HG03097 (cell line): ENCODE measurements at regions not wholly inside any gene's neighbourhood (a gene's known extent, or its start where the extent isn't known, plus 50 kb on each side); places are given as distances from the start of the nearest gene placed in this dataset.
"Not testable (repeated sequence)": the region's sequence is repeated elsewhere in the genome, so short reads cannot be mapped to it uniquely, and the experiment has no call there.

Experiments
- ATAC-seq: cut with Tn5 transposase; IDR thresholded peaks from one replicate; pipeline ENCODE4 v1.9.1; 2021; ENCODE audit not compliant: unreplicated experiment, low FRiP score

DNA sequence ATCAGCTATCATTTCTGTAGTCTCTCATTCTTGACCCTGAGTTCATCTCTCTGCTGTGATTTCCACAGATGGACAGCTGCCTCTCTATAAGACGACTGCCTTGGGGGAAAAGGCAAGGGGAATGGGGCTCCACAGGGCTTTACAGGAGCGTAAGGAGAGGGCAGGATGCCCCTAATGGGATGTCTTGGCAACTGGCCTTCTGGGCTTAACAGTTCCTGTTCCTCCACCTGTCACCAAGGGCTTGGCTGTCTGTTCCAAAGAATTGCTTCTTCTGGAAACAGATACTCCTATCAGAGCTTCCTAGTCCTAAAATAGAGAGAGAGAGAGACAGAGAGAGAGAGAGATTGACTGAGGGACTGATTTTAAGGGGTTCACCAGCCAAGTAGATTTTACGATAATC is 181.9 kb downstream of the TMEM200A start:
- no peak for ATAC-seq

- ATAC-seq: no peak
These were observed 191.8 kb downstream of the TMEM200A start for GRCh38 chr6:130557481-130558112.

GRCh38 chr6:130558131-130558530 is 192.3 kb downstream of the TMEM200A start:
- no peak for ATAC-seq

GRCh38 chr6:130559166-130559565 is 193.3 kb downstream of the TMEM200A start:
- ATAC-seq: no peak

DNA sequence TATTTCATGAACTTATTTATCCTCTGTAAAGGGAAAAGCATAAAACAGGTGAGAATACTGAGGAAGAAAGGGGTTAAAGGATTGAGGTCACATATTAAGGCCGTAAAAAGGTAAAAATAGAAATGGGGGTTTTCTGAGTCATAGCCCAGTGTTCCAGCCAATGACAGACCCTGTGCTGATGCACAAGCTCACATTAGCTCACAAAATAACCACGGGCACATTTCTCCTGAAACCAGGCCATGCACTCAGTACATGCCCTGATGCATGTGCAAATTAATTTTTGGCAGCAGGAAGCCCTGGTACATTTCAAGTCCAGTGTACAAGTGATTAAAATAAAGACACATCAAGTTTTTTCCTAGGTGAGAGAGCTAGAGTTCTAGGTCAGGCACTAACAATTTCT is 194.4 kb downstream of the TMEM200A start:
- no peak for ATAC-seq

DNA sequence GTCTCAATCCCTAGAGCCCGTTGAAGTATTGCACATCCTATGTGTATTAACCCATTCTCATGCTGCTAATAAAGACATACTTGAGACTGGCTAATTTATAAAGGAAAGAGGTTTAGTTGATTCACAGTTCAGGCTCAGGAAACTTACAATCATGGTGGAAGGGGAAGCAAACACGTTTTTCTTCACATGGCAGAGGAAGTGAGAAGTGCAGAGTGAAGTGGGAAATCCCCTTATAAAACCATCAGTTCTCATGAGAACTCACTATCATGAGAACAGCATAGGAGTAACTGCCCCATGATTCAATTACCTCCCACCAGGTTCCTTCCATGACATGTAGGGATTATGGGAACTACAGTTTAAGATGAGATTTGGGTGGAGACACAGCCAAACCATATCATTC is 195.3 kb downstream of the TMEM200A start:
- ATAC-seq: not testable (repeated sequence)

DNA sequence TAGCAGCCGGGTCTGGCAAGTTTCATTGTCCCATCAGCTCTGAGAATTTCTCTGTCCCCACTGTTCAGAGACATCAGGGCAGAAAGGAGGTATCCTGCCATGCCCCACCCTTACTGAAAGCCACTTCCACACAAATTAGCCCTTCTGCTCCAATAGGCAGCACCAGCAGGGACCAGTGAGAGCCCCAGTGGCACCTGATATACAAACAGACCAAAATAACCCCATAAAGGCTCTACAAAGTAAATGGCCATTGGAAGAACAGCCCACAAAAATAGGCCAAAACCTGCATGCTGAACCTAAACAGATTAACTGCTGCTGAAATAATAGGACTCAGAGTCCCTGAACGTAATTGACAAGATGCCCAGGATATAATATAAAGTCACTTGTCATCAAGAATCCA is 199.9 kb downstream of the TMEM200A start:
- ATAC-seq: no peak

GRCh38 chr6:130574146-130574545 is 208.3 kb downstream of the TMEM200A start:
- no peak for ATAC-seq

DNA sequence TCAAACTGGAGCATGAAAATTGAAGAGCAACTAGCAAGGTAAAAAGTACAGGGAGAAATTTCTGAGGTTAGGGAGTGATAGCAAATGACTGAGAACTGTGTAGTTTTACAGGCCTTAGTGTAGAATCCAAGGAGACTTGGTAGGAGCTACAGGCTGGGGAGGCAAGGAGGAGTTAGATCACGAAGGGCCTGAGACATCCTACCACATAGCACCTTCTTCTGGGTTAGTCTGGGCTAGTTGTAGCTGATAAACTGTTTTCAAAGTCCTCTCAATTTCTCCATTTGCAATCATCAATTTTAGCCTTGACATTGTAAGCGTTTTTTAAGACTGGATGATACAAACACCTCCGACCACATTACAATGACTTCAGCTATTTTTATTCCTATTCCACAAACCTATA is 209.7 kb downstream of the TMEM200A start:
- ATAC-seq: no peak

DNA sequence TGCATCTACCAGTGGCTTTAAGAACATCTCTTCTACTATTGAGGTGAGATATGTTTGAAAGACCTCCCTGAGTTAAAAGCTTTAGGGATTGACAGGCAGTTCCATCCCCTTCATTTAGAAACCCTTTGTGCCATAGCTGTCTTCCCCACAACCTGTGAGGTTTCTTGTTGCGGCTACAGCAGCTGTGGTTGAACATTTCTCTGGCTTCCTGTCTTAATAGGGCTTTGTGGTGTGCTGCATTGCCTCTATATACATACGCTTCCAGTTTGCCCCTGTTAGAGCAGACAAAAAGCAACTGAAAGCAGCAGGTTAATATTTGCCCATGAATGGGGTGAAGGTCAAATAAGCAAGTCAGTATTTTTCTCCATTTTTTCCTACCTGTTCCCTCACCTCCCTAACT is 210.2 kb downstream of the TMEM200A start:
- peak; percentile 100 for ATAC-seq

DNA sequence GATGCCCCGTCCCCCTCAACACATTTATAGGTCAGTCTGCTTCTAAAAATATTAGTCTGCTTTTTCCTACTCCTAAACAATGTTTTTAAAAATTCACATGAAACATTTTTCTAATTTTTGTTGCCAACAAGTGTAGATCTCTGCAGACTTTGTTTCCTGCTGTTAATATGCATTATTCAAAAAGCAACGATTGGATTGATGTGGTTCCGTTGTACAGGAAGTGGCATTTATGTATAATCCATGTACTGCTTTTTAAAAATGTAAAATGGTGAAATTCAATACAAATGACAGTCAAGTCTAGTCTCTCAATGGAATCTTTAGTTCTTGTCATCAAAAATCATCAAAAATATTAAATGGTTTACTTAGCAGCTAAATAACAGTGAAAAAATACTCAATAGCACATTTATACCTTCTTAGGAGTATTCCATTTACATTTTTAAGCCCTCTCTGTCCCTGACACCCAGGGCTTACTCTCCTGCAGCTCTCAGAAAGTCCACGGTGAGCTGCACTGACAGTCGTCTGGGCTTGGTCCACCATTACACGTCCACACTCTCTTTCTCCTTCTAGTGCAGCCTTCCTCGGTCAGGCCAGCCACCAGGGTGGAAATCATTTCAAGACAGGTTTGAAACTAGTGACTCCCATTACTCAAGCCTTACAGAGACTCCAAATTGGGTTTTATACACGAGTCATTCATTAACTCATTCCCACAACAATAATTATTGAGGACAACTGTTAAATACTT is 211.5 kb downstream of the TMEM200A start:
- ATAC-seq: no peak

- no peak for ATAC-seq
These were observed 212.9 kb downstream of the TMEM200A start for GRCh38 chr6:130578713-130579112.

DNA sequence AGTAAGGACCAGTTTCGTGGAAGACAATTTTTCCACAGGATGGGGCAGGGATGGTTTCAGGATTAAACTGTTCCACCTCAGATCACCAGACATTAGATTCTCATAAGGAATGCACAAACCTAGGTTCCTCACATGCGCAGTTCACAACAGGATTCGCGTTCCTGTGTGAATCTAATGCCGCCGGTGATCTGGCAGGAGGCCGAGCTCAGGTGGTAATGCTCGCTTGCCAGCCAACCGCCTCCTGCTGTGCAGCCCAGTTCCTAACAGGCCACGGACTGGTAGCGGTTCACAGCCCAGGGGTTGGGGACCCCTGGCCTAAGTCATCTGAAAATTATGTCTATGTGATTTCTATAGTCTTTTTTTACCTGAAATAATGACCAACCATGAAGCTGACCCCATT is 217.5 kb downstream of the TMEM200A start:
- no peak for ATAC-seq

- ATAC-seq: no peak
These were observed 219.8 kb downstream of the TMEM200A start for GRCh38 chr6:130585587-130585986.

DNA sequence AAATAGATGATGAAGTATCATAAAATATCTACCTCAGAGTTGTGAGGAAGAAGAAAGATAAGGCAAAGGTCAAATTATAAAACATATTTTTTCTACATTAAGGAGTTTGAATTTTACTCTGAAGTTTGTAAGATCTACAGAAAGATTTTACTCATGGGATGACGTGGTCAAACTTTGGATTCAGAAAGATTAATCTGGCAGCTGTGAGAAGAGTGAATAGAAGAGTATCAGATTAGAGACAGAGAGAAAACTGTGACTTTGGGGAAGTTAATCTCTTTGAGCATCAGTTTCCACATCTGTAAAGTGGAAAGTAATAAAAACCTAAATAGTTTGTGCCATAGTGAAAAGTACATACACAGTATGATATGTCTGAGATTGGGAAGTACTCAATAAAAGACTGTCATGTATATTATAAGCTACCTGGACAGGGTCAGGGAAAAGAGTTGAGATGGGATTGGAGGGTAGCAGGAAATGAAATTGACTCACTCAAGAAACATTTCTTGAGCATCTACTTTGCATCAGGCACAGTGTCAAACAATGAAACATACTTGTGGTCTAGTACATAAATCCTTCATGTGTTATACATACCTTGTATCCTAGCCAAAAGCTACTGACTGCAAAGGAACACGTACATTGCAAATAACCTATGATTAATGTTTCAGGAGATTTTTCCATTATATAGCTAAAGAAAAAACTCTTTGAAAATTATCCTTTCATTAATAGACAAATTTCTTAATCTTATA is 222.1 kb downstream of the TMEM200A start:
- no peak for ATAC-seq

- no peak for ATAC-seq
These were observed 227.4 kb downstream of the TMEM200A start for GRCh38 chr6:130593200-130593599.

DNA sequence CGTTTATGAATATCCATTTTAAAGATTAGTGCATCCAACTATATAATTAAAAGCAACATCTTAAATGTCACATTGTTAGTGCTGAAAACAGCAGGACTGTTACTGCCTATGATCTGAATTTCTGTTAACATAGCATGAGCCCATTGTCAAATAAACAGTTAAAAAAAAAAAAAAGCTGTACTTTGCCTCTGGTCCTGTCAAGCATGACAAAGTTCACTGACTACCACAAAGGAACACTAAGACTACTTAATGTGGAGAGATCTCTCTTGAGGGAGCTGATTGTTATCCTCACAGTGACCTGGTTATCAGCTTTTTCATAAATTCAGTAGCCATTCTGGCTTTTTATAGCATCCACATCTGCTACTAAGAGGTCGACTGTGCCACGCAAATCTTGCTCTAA is 228.1 kb downstream of the TMEM200A start:
- no peak for ATAC-seq

GRCh38 chr6:130598021-130598989 is 228.9 kb upstream of the SMLR1 start:
- no peak for ATAC-seq

- no peak for ATAC-seq
These were observed 226.3 kb upstream of the SMLR1 start for GRCh38 chr6:130600880-130601341.

DNA sequence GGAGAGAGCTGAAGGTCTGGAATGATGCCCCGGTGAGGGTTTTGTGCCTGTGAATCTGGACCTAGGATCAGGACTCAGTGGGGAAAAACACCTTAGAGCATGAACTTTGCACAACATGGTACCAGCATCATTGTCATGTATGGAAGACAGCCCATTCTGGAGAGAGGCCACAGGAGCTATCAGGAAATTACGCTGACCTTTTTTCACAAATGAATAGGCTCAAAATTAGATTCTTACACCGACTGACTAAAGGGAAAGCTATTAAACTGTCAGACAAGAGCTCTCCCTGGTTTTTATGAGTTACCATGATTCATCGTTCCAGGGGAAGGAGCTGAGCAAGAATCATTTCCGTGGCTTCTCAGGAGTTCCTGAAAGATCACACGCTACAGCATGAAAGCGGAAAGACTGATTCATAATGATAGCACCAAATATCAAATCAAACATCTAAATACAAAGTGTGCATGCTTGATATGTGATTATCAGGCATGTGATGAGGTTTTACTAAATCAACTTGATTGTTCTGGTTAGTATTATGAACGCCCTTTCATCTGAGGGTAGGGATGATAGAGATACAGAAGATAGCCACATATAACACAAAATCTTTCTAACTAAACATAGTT is 224.9 kb upstream of the SMLR1 start:
- ATAC-seq: no peak
